ENCODE measurements at regions not wholly inside any gene's neighbourhood (a gene's known extent, or its start where the extent isn't known, plus 50 kb on each side); places are given as distances from the start of the nearest gene placed in this dataset.

GRCh38 chr2:17107151-17107550 is 411.1 kb downstream of the RAD51AP2 start:
- WGBS, 2 donors: 42 to 52% methylated on average over 2 of the region's 2 CpGs
- no peak overlapping the region for H3K27ac ChIP-seq
- TF ChIP-seq EP300 (IDR thresholded peaks at IDR 0.05) (no peak), POLR2A (IDR thresholded peaks at IDR 0.05) (no peak), CTCF (IDR thresholded peaks at IDR 0.05) (no peak)

GRCh38 chr2:17106418-17106817 is 411.8 kb downstream of the RAD51AP2 start:
- no peaks in the 10 kb centered on the region for H3K27me3 ChIP-seq
- no peak overlapping the region for H3K4me3 ChIP-seq
- 88 to 89% methylated on average over 1 of the region's 1 CpG for WGBS, 2 donors
- TF ChIP-seq POLR2A (IDR thresholded peaks at IDR 0.05): no peak
- TF ChIP-seq EP300 (IDR thresholded peaks at IDR 0.05): no peak
- TF ChIP-seq CTCF (IDR thresholded peaks at IDR 0.05): no peak
- H3K27ac ChIP-seq: no peak overlapping the region
- no peak for DNase-seq (ENCODE audit: low spot score in 2 of 2)
- no peaks in the 10 kb centered on the region for H3K4me1 ChIP-seq
- H3K36me3 ChIP-seq: no peaks in the 10 kb centered on the region
- H3K9me3 ChIP-seq: no peaks in the 10 kb centered on the region

More at GRCh38 chr2:17107151-17107550, 411.1 kb downstream of the RAD51AP2 start:
- no peak for DNase-seq (ENCODE audit: low spot score in 2 of 2)
- Histone ChIP-seq H3K36me3 (no peaks in the 10 kb centered on the region), H3K4me3 (no peak overlapping the region), H3K4me1 (no peaks in the 10 kb centered on the region), H3K9me3 (no peaks in the 10 kb centered on the region), H3K27me3 (no peaks in the 10 kb centered on the region)

GRCh38 chr2:17104454-17104853 is 413.8 kb downstream of the RAD51AP2 start:
- no peaks in the 10 kb centered on the region for H3K27me3 ChIP-seq
- no peak for TF ChIP-seq EP300 (IDR thresholded peaks at IDR 0.05)
- TF ChIP-seq CTCF (IDR thresholded peaks at IDR 0.05): no peak
- no peak for TF ChIP-seq POLR2A (IDR thresholded peaks at IDR 0.05)
- no peak overlapping the region for H3K27ac ChIP-seq
- no peaks in the 10 kb centered on the region for H3K9me3 ChIP-seq
- DNase-seq (ENCODE audit: low spot score in 2 of 2): no peak
- no peaks in the 10 kb centered on the region for H3K36me3 ChIP-seq
- H3K4me1 ChIP-seq: no peaks in the 10 kb centered on the region
- no peak overlapping the region for H3K4me3 ChIP-seq

- no peak for DNase-seq (ENCODE audit: low spot score in 2 of 2)
- no peaks in the 10 kb centered on the region for H3K36me3 ChIP-seq
- H3K27me3 ChIP-seq: no peaks in the 10 kb centered on the region
- no peak overlapping the region for H3K4me3 ChIP-seq
- WGBS, 2 donors: 72 to 79% methylated on average over 4 of the region's 4 CpGs
- TF ChIP-seq POLR2A (IDR thresholded peaks at IDR 0.05) (no peak), CTCF (IDR thresholded peaks at IDR 0.05) (no peak), EP300 (IDR thresholded peaks at IDR 0.05) (no peak)
- no peaks in the 10 kb centered on the region for H3K4me1 ChIP-seq
- no peak overlapping the region for H3K27ac ChIP-seq
- H3K9me3 ChIP-seq: no peaks in the 10 kb centered on the region
Measured at GRCh38 chr2:17101596-17101995, 416.6 kb downstream of the RAD51AP2 start.

GRCh38 chr2:17101091-17101490 is 417.1 kb downstream of the RAD51AP2 start:
- 33 to 48% methylated on average over 1 of the region's 1 CpG for WGBS, 2 donors
- no peak for TF ChIP-seq CTCF (IDR thresholded peaks at IDR 0.05)
- TF ChIP-seq POLR2A (IDR thresholded peaks at IDR 0.05): no peak
- no peak for TF ChIP-seq EP300 (IDR thresholded peaks at IDR 0.05)
- H3K27me3 ChIP-seq: no peaks in the 10 kb centered on the region

More at GRCh38 chr2:17101091-17101490, 417.1 kb downstream of the RAD51AP2 start:
- no peak for DNase-seq (ENCODE audit: low spot score in 2 of 2)
- no peaks in the 10 kb centered on the region for H3K4me1 ChIP-seq
- no peaks in the 10 kb centered on the region for H3K36me3 ChIP-seq
- H3K9me3 ChIP-seq: no peaks in the 10 kb centered on the region
- H3K4me3 ChIP-seq: no peak overlapping the region
- no peak overlapping the region for H3K27ac ChIP-seq
